Erythroblast (primary cell): ENCODE measurements at regions not wholly inside any gene's neighbourhood (a gene's known extent, or its start where the extent isn't known, plus 50 kb on each side); places are given as distances from the start of the nearest gene placed in this dataset.

Experiments used
- GATA1 ChIP-seq: IDR thresholded peaks from 2 replicates; pipeline ENCODE4 v1.6.1; 2011; ENCODE audit warnings: low read depth, mild to moderate bottlenecking, control low read depth, low read length, moderate library complexity
- POLR2A ChIP-seq: IDR thresholded peaks from 2 replicates; pipeline ENCODE4 v1.6.1; 2011; ENCODE audit warnings: mild to moderate bottlenecking, low read length

DNA sequence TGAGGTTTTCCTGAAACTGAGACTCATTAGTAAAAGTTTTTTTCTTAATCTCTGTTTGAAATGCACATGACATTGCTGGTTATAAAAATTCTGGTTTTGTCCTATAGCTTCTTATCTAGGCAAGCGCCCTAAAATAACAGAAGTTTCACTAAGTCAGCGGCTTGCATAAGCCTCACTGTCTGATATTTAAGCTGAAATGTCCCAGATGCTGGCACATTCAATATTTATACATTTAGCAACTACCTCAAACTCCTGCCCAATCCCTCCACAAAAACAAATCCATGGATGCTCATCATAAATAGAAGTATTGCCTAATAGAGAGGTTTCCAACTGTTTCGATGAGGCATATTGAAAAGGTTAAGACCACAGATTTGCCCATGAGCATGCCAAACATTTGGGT, 83.1 kb upstream of the EGR2 start:
- TF ChIP-seq POLR2A (no peak), GATA1 (no peak)
